ENCODE measurements at regions not wholly inside any gene's neighbourhood (a gene's known extent, or its start where the extent isn't known, plus 50 kb on each side); places are given as distances from the start of the nearest gene placed in this dataset.

DNA sequence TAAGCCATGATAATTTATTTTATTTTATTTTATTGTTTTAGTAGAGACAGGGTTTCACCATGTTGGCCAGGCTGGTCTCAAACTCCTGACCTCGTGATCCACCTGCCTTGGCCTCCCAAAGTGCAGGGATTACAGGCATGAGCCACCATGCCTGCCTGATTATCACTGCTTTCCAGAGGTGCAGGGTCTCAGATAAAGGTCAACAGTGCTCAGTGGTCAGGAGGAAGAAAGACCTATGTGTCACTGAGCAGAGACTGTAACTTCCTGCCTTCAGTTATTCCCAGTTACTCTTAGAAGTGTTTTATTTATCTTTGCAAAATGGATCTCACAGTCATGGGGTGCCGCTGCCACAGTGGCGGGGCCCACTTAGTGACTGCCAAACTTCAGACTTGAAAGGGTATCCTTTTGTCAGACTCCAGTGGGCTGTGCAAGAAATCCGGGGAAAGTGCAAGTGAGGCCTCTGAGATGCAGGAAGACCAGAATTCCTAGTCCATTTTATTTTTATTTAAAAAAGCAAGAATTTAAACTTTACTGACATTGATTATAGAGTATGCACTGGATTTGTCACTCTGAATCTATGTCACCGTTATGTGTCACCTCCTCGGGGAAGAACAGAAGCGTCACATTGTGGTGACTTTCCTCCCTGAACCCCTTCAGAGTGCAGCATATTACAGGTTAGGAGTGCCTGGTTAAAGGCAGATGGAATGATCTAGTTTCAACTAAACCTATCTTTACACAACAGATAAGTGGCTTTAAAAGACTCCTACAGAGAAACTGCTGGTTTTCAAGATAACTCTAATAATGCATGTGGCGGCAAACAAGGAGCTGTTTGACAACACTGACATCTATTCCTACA lies 59.1 kb upstream of the BICD1 start:
- no peak for DNase-seq

DNA sequence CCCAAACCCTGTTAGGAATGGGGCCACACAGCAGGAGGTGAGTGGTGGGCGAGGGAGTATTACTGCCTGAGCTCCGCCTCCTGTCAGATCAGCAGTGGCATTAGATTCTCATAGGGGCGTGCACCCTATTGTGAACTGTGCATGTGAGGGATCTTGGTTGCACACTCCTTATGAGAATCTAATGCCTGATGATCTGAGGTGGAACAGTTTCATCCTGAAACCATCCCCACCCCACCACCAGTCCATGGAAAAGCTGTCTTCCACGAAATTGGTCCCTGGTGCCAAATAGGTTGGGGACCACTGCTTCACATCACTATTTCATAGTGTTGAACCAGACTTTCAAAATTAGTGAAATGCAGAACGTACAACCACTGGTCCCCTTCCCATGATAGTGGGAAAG lies 57.9 kb upstream of the BICD1 start:
- DNase-seq, result no peak

DNA sequence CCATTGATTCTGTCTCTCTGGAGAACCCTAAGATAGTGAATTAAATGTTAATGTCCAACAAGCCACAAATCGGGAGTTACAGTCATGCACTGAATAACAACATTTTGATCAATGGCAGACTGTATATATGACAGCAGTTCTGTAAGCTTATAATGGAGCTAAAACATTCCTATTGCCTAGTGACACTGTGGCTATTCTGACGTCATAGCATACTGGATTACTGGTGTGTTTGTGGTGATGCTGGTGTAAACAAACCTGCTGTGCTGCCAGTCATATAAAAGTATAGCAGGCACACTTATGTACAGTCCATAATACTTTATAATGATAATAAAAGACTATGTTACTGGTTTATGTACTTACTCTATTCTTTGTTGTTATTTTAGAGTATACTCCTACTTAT lies 56.7 kb upstream of the BICD1 start:
- no peak for DNase-seq

DNA sequence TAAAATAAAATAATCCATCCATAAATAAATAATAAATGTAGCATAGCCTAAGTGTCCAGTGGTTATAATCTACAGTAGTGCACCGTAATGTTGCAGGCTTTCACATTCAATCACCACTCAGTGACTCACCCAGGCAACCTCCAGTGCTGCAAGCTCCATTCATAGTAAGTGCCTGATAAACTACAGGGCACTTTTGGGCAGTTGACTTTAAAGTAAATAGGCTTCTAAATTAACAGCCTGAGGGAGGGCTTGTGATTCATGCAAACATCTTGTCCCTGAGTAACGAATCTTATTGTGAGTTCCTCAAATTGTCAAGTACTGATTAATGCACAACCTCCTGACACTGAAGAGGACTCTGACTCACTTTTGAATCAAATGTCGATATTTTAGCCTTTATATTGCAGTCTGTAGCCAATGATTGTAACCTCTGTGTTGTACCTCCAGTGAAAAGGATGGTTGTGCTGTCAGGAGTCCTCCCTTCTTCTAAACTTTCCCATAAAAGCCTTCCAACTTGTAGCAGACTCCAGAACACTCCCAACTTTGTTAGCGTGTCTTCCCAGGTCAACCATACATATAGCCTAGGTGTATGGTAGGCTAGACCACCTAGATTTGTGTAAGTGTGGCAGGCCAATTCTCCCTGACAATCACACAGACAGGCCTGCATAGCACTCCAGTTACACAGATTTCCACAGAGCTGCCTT lies 55.0 kb upstream of the BICD1 start:
- no peak for DNase-seq

DNA sequence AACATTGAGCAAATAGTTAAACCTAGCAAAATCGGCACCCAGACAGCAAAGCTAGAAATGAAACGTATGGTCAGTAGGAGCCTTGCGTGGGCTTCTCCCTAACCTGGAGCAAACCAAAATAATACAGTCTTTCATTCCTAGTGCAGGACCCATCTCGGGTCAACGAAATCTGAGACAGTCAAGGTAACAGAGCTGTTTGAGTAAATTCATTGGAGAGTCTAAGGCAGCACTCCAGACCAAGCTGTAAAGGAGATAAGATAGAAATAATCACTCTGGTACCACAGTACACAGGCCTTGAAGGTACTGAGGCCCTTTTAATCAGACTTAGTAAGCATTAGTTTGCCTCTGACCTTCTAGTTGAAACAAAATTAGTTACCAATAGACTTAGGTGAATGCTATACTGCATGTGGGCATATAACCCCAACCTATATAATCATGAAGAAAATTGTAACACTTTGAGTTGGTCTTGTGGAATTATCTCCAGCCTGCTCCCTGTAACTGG lies 54.4 kb upstream of the BICD1 start:
- DNase-seq, result no peak

DNA sequence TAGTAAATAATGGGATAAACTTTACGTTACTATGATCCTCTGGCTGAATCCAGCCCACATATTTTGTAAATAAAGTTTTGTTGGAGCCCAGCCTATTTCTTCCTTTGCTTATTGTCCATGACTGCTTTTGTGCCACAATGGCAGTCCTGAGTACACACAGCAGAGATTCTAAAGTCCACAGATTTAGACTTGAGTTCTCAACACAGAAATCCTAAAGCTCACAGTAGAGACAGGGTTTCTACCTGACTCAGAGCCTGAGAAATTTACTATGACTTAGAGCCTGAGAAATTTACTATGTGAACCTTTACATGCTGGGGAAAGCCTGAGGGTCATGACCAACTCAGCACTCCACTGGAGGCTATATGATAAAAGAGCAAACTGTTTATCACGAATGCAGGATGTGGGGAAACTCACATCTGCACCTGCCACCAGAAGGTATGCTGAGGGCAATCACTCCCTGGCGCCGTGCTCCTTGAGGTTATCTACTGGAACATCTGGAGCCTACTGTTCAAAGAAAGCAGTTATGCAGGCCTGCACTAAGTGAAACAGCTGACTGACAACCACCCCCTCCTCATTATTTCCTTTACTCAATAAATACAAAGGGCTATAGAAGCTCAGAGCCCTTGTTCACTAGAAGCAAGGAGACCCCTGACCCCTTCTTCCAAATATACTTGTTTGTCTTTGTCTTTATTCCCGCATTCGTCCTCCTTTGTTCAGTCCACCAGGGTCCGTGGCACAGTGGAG lies 52.6 kb upstream of the BICD1 start:
- no peak for DNase-seq

All from femur (tissue), 1 donor.